RWPE2 (cell line): ENCODE measurements at regions not wholly inside any gene's neighbourhood (a gene's known extent, or its start where the extent isn't known, plus 50 kb on each side); places are given as distances from the start of the nearest gene placed in this dataset.

Experiments used
- ATAC-seq: fragments of 200-7000 bp; cut with Tn5 transposase; 3 replicates; pipeline ENCODE4 v1.9.1; 2021; ENCODE audit warnings: low read depth
- DNase-seq: peaks from one replicate; pipeline ENCODE4 v3.0.0-alpha.2; 2020; ENCODE audit warnings: low spot score
- H3K27ac ChIP-seq: fragments of 450-650 bp; 2 replicates; pipeline ENCODE4 v1.5.1; 2017; ENCODE audit warnings: mild to moderate bottlenecking; ENCODE audit not compliant: poor library complexity, severe bottlenecking
- H3K27me3 ChIP-seq: fragments of 250-450 bp; sonication (Bioruptor Pico); 2 replicates; pipeline ENCODE4 v1.5.1; 2021; ENCODE audit warnings: mild to moderate bottlenecking, moderate library complexity; ENCODE audit not compliant: insufficient read depth, poor library complexity, severe bottlenecking
- H3K36me3 ChIP-seq: fragments of 250-450 bp; sonication (Bioruptor Pico); 2 replicates; pipeline ENCODE4 v1.5.1; 2020; ENCODE audit warnings: low read depth, mild to moderate bottlenecking, moderate library complexity
- H3K4me1 ChIP-seq: fragments of 250-450 bp; sonication (Bioruptor Pico); 2 replicates; pipeline ENCODE4 v1.5.1; 2021; ENCODE audit warnings: mild to moderate bottlenecking, moderate library complexity; ENCODE audit not compliant: insufficient read depth, poor library complexity, severe bottlenecking
- H3K4me3 ChIP-seq: fragments of 250-450 bp; sonication (Bioruptor Pico); 2 replicates; pipeline ENCODE4 v1.5.1; 2021; ENCODE audit warnings: mild to moderate bottlenecking, moderate library complexity; ENCODE audit not compliant: severe bottlenecking
- H3K9me3 ChIP-seq: fragments of 250-450 bp; sonication (Bioruptor Pico); 2 replicates; pipeline ENCODE4 v1.5.1; 2021; ENCODE audit warnings: mild to moderate bottlenecking, moderate library complexity; ENCODE audit not compliant: severe bottlenecking
- CTCF ChIP-seq: fragments of 450-650 bp; IDR thresholded peaks from one replicate; pipeline ENCODE4 v1.5.1; 2017; ENCODE audit warnings: mild to moderate bottlenecking, moderate library complexity; ENCODE audit not compliant: poor library complexity, severe bottlenecking

DNA sequence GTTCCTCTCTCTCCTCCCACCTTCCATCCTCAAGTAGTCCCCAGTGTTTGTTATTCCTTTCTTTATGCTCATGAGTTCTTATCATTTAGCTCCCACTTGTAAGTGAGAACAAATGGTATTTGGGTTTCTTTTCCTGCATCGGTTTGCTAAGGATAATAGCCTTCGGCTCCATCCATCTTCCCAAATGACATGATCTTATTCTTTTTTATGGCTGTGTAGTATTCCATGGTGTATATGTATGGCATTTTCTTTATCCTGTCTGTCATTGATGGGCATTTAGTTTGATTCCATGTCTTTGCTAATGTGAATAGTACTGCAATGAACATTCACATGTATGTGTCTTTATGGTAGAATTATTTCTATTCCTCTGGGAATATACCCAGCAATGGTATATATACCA is 62.4 kb upstream of the CFAP161 start:
- no peak for TF ChIP-seq CTCF
- no peak overlapping the region for H3K27ac ChIP-seq
- ATAC-seq (no peak), DNase-seq (no peak)
- H3K9me3 ChIP-seq = no peaks in the 10 kb centered on the region
- H3K4me1 ChIP-seq = no peaks in the 10 kb centered on the region
- no peak overlapping the region for H3K4me3 ChIP-seq
- H3K36me3 ChIP-seq = no peaks in the 10 kb centered on the region
- no peaks in the 10 kb centered on the region for H3K27me3 ChIP-seq

- Histone ChIP-seq H3K4me3 (no peak overlapping the region), H3K36me3 (no peaks in the 10 kb centered on the region), H3K4me1 (no peaks in the 10 kb centered on the region), H3K27ac (no peak overlapping the region), H3K9me3 (no peaks in the 10 kb centered on the region), H3K27me3 (no peaks in the 10 kb centered on the region)
- no peak for DNase-seq
- ATAC-seq = no peak
- TF ChIP-seq CTCF = no peak
Observed at GRCh38 chr15:81072551-81072950, 61.5 kb upstream of the CFAP161 start.

DNA sequence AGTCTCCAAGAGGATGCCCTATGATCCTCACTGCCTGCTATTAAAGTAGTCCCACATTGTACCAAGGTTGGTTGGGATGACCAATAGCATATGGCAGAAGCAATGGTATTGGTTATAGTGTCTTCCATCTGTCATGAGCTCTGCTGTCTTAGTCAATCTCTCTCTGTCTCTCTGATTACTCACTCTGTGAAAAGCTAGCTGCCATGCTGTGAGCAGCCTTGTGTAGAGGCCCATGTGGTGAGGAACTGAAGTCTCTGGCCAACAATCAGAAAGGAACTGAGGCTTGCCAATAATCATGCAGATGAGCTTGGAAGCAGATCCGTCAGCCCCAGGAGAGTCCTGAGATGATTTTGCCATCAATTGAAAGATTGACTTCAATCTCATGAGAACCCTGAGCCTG is 60.3 kb upstream of the CFAP161 start:
- Histone ChIP-seq H3K9me3 (no peaks in the 10 kb centered on the region), H3K36me3 (no peaks in the 10 kb centered on the region), H3K27me3 (no peaks in the 10 kb centered on the region), H3K4me3 (no peak overlapping the region), H3K27ac (no peak overlapping the region), H3K4me1 (no peaks in the 10 kb centered on the region)
- no peak for ATAC-seq
- DNase-seq = no peak
- no peak for TF ChIP-seq CTCF

GRCh38 chr15:81074773-81075172 is 59.3 kb upstream of the CFAP161 start:
- TF ChIP-seq CTCF = no peak
- ATAC-seq = no peak
- DNase-seq = no peak
- Histone ChIP-seq H3K4me1 (no peaks in the 10 kb centered on the region), H3K36me3 (no peaks in the 10 kb centered on the region), H3K4me3 (no peak overlapping the region), H3K27me3 (no peaks in the 10 kb centered on the region), H3K9me3 (no peaks in the 10 kb centered on the region), H3K27ac (no peak overlapping the region)

- Histone ChIP-seq H3K36me3 (no peaks in the 10 kb centered on the region), H3K4me1 (no peaks in the 10 kb centered on the region), H3K27me3 (no peaks in the 10 kb centered on the region), H3K4me3 (no peak overlapping the region), H3K9me3 (no peaks in the 10 kb centered on the region), H3K27ac (no peak overlapping the region)
- no peak for TF ChIP-seq CTCF
- no peak for DNase-seq
- no peak for ATAC-seq
Observed at GRCh38 chr15:81075272-81075671, 58.8 kb upstream of the CFAP161 start.
